IMR-90 (cell line): ENCODE measurements at regions not wholly inside any gene's neighbourhood (a gene's known extent, or its start where the extent isn't known, plus 50 kb on each side); places are given as distances from the start of the nearest gene placed in this dataset.

Source experiments
- FOS ChIP-seq: fragments of 150-350 bp; IDR thresholded peaks from 2 replicates; pipeline ENCODE4 v1.6.1; 2016; ENCODE audit warnings: low read depth, low read length
- MAFK ChIP-seq: IDR thresholded peaks from 2 replicates; pipeline ENCODE4 v1.6.1; 2012; ENCODE audit warnings: low read depth, low read length, improper control_type of control experiment
- MAZ ChIP-seq: IDR thresholded peaks from 2 replicates; pipeline ENCODE4 v1.6.1; 2012; ENCODE audit warnings: low read depth, mild to moderate bottlenecking, low read length, improper control_type of control experiment, moderate library complexity, borderline replicate concordance
- POLR2A ChIP-seq: IDR thresholded peaks from 2 replicates; pipeline ENCODE4 v1.6.1; 2012; ENCODE audit warnings: mild to moderate bottlenecking, low read depth, low read length
- RAD21 ChIP-seq: IDR thresholded peaks from 2 replicates; pipeline ENCODE4 v1.6.1; 2012; ENCODE audit warnings: low read length, improper control_type of control experiment
- RCOR1 ChIP-seq: IDR thresholded peaks from 2 replicates; pipeline ENCODE4 v1.6.1; 2012; ENCODE audit warnings: mild to moderate bottlenecking, low read length, improper control_type of control experiment; ENCODE audit not compliant: insufficient replicate concordance
- SMC3 ChIP-seq: fragments of 150-350 bp; IDR thresholded peaks from 2 replicates; pipeline ENCODE4 v1.6.1; 2016; ENCODE audit warnings: low read depth, mild to moderate bottlenecking, antibody characterized with exemption, low read length, moderate library complexity
- TF ChIP-seq, protein P1 (sequence below): conservative IDR thresholded peaks from 2 replicates; pipeline ENCODE4 v1.5.1; 2012; ENCODE audit warnings: mild to moderate bottlenecking, low read depth, low read length, improper control_type of control experiment
- TF ChIP-seq, protein P2 (sequence below): fragments of 150-350 bp; IDR thresholded peaks from 2 replicates; pipeline ENCODE4 v1.6.1; 2017; ENCODE audit warnings: mild to moderate bottlenecking, antibody characterized with exemption, low read length, low read depth

- TF ChIP-seq MAFK (no peak), MAZ (no peak), POLR2A (no peak), FOS (no peak), RCOR1 (no peak), SMC3 (no peak), RAD21 (no peak)
- TF ChIP-seq, protein P1, sequence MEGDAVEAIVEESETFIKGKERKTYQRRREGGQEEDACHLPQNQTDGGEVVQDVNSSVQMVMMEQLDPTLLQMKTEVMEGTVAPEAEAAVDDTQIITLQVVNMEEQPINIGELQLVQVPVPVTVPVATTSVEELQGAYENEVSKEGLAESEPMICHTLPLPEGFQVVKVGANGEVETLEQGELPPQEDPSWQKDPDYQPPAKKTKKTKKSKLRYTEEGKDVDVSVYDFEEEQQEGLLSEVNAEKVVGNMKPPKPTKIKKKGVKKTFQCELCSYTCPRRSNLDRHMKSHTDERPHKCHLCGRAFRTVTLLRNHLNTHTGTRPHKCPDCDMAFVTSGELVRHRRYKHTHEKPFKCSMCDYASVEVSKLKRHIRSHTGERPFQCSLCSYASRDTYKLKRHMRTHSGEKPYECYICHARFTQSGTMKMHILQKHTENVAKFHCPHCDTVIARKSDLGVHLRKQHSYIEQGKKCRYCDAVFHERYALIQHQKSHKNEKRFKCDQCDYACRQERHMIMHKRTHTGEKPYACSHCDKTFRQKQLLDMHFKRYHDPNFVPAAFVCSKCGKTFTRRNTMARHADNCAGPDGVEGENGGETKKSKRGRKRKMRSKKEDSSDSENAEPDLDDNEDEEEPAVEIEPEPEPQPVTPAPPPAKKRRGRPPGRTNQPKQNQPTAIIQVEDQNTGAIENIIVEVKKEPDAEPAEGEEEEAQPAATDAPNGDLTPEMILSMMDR, result no peak
- TF ChIP-seq, protein P2, sequence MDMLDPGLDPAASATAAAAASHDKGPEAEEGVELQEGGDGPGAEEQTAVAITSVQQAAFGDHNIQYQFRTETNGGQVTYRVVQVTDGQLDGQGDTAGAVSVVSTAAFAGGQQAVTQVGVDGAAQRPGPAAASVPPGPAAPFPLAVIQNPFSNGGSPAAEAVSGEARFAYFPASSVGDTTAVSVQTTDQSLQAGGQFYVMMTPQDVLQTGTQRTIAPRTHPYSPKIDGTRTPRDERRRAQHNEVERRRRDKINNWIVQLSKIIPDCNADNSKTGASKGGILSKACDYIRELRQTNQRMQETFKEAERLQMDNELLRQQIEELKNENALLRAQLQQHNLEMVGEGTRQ, result no peak
Measured at GRCh38 chr14:105774001-105774400, 247.6 kb downstream of the TMEM121 start.
